ENCODE measurements at regions not wholly inside any gene's neighbourhood (a gene's known extent, or its start where the extent isn't known, plus 50 kb on each side); places are given as distances from the start of the nearest gene placed in this dataset.

DNA sequence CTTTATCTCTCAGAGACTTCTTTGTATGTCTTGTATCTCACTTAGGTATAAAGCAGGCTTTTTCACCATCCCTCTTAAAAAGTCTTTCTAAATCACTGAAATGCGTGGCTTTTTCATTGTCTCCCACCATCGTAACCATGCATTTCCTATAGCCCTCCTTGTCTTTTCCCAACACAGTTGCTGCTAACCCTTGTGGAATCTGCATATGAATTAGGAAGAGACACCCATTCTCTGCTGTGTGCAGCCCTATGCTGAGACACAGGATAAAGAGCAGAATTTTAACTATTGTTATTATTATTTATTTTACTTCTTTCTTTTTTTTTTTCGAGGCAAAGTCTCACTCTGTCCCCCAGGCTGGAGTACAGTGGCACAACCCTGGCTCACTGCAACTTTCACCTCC, 804.3 kb upstream of the COBL start:
- DNase-seq, result no peak

DNA sequence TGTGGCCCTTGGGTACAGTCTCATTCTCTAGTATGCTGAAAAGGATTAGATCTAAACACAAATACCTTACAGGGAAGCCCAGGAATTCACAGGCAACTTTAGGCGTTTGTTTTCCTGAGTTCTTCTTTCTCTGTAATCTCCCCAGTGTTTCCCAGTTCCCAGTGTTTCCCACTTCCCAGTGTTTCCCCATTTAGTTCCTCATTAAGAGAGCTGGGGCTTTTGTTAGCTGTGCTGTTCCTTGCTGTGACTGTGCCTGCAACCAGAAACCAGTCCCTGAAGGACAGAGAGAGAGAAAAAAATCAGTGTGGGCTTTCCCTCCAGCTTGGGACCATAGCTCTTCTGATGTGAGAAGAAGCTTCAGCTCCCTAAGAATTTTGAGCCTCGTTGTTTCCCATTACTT, 802.9 kb upstream of the COBL start:
- no peak for DNase-seq

DNA sequence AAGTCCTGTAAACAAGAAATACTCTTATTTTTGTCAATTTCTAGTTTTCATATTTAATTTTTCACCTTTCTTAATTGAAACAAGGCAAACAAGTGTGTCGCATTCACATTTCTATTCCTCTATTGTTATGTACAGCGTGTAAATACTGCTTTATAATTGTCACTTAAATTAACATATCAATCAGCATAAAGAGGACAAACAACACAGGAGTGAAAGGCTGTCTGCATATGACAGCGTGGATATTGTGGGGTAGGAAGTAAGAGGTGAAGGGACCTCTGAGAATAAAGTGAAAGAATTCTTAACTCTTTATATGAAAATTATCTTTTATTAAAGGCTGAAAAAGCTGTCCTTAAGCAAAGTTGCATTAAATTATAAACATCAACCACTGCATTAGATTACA, 797.9 kb upstream of the COBL start:
- DNase-seq, result no peak

DNA sequence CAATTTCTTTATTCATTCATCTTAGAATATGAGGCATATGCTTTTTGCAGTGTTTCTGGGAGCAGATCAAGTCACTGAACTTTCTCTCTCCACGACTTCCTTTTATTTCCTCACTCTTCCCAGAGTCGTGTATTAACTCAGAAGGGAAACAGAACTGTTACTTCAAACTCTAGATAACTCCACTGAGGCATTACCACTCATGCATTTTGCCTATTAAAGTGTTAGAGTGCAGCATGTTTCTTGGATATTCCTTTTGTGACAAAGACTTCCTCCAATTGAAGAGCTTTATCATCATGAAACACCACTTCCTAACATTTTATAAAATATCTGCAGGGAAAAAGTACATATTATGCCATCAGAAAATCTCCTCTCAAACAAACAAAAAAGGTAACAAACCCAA, 797.4 kb upstream of the COBL start:
- no peak for DNase-seq

DNA sequence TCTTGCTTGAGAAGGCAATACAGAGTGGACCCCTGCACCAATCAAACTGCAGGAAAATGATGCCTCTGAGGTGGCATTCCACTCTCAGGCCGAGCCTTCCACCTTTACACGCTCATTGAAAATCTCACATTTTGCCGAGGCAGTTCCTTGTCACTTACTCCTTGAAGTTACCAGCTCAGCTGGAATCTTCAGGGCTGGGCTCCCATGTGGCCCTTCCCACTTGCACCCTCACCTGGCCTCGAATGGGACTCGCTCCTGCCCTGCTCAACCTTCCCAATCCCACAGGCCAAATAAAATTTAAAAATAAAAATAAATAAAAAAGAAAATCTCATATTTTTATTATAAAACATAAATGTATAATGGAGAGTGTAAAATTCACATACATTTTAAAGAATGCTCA, 790.7 kb upstream of the COBL start:
- no peak for DNase-seq

DNA sequence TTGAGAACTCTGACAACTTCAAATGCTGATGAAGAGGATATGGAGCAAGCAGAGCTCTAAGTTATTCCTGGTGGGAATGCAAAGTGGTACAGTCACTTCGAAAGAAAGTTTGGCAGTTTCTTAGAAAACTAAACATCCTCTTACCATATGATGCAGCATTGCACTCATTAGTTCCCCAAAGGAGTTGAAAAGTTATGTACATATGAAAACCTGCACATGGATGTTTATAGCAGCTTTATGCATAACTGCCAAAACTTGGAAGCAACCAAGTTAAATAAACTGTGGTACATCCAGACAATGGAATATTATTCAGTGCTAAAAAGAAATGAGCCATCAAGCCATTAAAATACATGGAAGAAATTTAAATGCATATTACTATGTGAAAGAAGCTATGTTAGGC, 779.3 kb upstream of the COBL start:
- DNase-seq, result no peak

DNA sequence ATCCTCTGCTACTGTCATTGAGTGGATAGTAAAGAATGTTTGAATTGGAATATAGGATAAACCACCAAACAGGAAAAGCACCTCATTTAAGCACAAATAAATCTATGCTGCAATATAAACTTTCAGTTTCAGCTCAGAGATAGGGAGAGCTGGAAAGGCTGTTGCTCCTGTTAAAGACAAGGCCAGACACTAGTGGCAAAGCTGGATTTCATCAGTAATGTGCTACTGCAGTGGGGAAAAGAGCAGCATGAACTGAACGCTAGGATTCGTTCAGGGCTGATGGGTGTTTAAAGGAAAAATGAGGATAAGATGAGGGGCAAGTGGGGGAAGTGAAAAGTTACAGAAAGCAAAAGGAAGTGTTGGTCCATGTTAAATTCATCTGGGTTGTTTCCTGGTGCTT, 775.4 kb upstream of the COBL start:
- no peak for DNase-seq

DNA sequence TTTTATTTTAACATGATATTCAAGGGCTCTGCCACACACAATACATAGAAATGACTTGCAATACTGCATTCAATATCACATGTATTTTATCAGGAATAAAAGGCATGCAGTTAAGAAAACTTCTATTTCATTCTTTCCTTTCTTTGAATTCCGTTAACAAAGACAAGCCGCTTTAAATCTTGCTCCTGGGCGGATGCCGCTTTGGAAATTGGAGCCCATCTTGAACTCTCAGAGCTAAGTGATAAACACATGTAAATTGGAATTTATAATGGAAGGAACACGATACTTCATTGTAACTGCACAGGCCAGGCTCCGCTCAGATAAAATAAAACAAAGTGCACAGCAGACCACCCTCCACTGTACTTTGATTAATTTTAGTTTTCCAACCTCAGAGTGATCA, 774.5 kb upstream of the COBL start:
- no peak for DNase-seq

DNA sequence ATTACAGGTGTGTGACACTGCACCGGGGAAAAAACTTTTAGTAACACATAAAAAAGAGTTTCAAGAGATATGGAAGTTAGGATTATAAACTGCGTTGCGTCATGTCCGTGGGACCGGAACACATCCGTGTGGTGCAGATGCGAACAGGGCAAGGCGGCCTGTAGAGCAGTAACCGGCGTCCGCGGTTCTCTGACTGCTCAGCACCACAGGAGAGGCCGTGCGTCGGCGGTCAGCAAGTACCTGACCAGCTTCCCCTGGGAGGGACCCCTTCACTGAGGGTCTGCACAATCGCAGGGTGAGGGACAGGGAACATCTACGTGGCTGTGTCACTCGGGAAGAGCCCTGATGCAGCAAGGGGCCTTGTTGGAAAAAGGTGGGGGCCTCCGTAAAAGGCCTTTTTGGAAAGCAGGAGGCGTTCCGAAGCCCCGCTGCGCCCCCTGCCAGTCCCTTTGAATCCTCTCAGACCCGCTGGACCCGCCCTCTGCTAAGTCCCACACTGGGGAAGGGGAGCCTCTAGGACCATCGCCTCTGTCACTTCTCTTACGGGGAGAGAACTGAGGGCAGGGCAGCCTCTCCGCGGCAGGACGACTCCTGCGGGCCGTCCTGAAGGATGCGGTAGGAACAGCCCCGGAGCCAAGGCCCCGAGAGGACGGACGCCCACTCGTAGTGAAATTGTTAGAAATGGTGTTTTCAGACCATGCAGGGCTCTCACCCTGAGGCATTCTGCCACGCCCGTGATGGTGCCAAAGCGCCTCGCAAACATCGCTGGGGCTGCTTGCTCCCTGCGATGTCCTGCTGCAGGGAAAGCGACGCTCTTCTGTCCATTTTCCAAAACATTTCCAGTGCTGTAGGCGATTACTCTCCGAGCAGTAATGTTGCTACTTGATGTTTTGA, 771.6 kb upstream of the COBL start:
- DNase-seq, result no peak

DNA sequence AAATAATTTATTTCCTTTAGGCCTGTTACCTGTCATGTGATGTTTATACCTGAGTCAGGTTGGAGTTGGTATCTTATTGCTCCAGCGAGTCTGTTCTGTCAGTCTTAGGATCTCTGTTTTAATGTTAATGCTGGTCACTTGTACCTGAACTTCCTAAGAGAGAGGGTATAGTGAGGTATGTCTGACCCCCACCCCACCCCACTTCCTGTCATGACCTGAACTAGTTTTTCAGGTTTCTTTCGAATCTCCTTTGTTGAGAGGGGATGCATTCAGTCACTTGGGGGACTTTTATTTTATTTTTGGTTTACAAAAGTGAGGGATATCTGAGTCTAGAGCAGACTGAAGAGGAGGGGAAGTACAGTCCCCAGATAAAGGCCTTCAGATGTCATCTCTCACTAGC, 769.0 kb upstream of the COBL start:
- no peak for DNase-seq

DNA sequence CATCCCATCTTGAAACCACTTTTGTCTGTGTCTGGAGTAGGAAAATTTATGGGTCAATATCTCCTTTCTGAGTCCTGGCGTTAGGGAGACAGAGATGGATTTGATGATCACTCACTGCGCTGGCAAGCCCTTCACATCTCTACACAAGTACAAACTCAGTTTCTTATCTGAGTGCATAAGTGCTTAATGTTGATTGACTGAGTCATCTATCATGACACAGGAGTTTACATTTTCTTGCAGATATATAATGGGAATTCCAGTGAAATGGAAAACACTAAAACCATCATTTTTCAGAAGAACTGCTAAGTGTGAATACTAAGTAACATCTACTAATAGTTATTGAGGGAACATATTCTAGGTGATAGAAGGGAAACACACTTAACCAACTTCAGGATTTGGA, 763.9 kb upstream of the COBL start:
- DNase-seq, result no peak

DNA sequence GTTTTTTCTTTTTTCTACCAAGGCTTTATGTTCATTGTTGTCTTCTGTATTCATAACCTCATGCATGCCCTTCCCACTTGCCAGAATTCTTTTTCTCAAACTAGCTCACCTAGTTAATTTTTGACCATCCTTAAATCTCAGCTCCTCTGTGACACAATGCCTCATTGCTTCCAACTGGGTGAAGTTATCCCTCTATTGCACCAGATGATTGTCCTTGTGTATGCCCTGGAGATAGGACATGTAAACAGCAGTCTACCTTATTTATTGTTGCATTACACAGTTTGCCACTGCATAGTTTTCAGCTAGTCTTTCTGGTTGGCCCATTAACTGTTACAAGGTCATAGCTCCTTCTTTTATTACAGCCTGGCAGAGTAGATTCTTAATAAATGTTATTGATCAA, 763.1 kb upstream of the COBL start:
- no peak for DNase-seq

DNA sequence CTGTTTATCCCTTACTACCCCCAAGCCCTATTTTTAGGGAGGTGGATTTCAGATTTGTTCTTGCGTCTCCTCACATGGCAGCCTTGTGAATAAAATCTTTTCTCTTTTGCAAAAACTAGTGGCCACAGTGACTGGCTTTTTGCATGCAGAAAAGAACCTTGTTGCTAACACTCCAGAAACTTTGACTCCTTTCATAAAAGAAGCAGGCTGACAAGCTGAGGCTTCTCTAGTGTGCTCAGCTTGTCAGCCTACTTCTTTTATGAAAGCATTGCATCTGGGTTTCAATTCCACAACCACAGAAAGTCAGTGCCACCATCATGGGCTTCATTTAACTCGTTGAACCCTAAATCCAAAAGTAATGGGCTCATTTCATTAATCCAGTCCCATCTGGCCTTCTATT, 761.0 kb upstream of the COBL start:
- DNase-seq, result no peak

DNA sequence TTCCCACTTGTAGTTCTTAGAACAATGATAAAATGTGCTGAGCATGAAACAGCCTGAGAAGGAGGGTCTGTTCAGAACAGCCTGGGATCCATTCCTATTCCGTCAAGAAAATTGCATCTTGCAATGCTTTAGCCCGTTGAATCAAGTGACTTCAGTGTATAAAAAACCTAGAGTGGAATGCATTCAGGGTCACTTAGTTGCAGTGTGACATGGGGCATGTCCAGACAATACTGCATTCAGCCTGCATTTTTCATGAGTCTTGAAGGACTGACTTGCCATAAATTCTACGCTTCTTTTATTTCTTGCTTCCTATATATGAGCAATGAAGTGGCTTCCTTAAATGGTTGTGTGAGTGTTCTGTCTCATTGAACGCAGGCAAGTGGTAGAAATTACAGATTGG, 758.3 kb upstream of the COBL start:
- DNase-seq, result no peak

DNA sequence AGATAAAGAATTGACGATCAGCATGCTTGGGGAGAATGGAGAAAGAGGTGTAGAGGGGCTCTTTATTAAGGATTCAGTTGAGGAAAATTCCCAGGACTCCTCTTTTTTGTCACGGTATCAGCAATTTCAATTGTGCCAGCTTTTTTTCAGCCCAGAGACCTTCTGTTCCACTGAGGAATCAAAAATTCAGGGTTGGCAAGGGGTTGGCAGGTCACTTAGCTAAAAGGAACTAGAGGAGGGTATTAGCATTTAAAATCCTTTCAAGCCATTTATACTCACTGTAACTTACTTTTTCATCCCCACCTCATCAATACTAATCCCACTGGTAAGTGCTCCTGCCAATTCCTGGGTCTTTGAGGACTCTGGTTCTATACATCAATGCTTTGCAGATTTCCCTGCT, 757.5 kb upstream of the COBL start:
- DNase-seq, result no peak

DNA sequence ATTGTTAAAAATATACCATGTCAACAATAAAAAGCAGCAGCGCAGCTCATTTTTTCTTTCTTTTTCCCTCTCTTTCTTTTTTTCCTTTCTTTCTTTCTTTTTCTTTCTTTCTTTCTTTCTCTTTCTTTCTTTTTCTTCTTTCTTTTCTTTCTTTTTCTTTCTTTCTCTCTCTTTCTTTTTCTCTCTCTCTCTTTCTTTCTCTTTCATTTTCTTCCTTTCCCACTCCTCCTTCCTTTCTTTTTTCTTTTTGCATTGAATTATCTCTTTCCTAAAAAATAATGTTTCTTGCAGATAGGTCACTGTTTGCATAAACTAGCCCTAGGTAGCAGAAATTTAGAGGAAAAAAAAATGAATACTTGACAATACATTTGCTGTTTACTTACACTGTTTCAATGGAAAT, 755.1 kb upstream of the COBL start:
- no peak for DNase-seq

DNA sequence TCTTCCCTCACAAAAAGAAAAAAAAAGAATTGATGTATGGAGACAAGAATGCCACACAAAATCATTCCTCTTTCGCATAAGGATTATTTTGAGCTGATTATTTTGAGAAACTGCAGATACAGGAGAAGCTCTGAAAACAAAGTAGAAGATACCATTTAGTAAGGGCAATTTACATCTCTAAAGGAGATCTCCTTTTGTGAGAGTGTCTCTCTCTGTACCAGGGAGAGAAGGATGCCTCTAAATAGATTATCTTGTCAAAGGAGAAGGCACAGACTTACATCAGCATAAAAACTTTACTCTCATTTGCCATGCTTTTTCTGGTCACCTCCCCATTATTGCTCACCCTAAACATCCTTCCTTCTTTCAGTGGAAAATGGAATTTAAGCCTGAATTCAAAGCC, 747.9 kb upstream of the COBL start:
- DNase-seq, result no peak

DNA sequence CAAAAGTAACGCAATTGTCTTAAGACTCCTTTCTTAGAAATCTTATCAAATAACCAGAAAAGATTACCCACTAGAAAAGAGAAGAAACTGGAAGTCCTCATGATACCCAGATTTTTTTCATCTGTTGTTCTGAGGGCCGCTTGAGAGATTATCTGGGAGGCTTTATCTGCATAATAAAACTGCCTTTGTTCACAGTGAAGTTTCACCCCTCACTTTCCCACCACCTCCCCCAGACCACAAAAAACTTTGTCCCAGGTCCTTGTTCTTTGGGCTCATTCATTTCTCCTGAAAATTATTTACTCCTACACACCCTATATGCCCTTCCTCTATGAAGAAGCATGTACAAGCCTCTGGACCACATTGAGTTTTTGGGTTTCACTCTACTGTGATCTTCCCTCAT, 745.1 kb upstream of the COBL start:
- DNase-seq, result no peak

DNA sequence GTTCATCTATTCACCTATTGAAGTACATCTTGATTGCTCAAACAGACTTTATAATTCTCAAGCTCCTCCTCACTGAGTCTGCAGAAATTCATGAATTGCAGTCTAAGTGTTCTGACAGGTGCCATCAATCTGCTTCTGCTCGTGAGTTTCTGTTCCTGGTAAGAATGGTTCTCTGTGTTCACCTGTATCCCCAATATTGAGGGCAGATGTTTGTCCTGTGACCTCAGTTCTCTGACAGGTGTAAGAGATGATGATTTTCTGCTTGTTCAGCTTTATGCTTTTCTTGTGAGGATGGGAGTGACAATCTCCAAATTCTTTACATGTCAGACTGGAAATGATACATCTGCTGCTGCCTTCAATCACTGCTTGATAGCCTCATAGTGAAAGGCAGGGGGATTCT, 736.9 kb upstream of the COBL start:
- no peak for DNase-seq

DNA sequence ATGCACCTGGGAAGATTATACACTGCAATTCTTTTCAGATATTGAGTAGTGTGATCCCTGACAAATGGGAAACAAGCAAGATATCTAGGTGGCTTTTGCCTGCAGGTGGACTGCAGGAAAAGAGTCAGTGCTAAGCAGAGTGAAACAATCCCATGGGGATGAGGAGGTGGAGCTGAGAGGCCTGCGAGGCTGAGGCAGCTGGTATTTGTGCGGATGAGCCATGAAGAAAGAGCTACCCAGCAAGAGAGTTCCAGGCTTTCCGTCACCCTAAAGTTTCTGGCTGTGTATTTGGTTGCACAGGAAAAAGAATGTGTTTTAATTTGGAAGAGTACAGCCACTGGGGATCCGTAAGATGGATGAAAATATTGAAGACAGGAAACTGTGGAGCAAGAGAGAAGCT, 714.1 kb upstream of the COBL start:
- no peak for DNase-seq

DNA sequence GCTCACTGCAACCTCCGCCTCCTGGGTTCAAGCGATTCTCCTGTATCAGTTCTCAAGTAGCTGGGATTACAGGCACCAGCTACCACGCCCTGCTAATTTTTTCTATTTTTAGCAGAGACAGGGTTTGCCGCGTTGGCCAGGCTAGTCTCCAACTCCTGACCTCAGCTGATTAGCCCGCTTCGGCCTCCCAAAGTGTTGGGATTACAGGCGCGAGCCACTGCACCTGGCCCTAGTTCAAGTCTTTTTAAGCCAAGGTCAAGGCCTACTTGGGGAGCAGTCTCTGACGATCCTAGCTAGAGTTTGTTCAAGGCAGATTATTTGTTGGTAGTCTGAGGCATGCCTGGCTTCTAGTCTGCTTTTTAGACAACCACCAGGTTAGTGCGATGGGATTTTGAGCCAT, 709.5 kb upstream of the COBL start:
- DNase-seq, result no peak

DNA sequence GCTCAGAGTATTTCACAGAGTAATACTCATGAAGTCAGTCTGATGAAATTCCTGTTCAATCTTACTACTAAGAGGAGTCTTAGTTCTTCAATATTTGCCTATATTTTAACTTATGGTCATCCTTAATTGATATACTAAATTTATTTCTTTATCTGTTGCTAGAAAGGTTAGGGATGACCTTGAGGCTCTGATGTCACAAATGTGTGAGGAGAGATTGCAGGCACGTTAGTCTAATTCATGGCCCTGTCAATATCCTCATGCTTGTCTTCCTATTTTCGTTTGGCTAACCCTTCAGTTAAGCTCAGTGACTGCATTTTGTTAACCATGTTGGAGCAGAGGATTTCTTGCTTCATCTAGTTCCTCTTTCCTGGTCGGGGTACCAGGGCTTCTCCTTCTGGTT, 704.7 kb upstream of the COBL start:
- DNase-seq, result no peak

DNA sequence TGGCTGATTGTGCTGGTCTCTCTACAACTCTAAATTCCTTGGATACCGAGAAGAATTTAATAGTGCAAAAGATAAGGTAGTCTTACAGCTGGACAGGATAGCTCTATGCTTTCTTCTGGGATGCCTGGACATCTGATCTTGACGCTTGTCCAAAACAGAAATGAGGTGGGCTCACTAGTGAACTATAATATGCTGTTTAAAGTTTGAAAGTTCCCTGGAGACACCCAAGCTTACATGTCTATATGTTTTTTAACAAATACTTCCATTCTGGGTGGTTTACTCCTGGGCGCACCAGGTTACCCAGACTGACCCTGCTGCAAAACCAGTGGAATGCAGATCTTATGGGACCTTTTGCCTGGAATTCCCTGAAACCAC, 702.1 kb upstream of the COBL start:
- no peak for DNase-seq

DNA sequence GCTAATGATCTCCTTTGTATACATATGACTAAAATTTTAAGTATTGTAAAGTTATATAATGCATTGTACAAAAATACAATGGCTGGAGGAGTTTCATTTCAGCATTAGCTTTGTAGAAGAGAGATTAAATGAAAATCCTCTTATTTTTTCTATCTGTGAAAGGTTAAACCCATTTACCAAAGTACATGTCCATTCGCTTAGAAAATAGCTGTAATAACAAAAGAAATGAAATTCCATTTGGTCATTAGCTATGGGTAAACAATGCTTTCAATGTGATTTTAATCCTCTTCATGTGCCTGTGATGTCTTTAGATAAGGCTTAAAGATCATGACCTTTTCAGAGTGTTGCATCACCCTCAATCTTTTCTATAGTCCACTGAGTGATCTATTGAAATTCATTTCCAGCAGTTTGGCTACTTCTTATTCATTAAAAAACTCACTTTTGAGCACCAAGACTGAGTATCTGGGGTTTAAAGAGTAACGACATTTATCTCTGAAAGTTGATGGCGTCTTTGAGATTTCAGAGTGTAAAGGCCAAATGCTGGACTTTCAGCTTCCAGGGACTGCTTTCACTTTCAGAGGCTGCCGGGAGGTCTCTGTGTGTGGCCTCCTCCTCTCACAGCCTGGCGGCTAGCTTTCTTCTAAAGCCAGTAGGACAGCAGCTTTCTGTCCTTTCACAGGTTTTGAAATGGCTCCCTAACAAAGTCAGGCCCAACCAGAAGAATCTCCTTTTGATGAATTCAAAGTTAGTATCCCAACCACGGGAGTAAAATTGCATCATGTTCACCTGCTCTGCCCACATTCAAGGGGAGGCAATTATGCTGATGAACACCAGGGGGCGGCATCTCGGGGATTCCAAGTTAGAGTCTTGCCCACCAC, 701.4 kb upstream of the COBL start:
- no peak for DNase-seq

DNA sequence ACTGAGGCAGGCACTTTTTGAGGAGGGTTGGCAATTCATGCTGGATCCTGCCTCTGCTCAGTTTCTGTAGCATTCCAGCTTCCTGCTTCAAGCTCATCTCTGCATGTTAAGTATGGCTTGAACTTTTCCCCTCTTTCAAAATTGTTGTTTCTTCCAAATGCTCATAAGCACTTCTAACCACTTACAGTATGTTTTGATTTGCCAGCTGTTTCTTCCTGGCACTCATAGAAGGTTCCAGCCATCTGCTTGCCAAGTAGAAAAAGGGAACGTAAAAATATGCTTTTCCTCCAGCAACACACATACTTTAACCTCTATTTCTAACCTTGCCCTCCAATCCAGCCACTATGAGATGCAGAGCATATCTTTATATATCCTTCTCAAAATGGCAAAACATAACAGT, 692.6 kb upstream of the COBL start:
- no peak for DNase-seq

Data from suppressor macrophage treated with lipopolysaccharide for 4 hours (primary cell).